IMR-90 (cell line): ENCODE measurements at regions not wholly inside any gene's neighbourhood (a gene's known extent, or its start where the extent isn't known, plus 50 kb on each side); places are given as distances from the start of the nearest gene placed in this dataset.

Experiments used
- ATAC-seq: fragments of 200-7000 bp; cut with Tn5 transposase; 2 replicates; pipeline ENCODE4 v1.9.1; 2020; ENCODE audit warnings: low read depth, mild to moderate bottlenecking, moderate library complexity
- BruUV-seq: library from RNA; stranded (reverse); fragments of 400-500 nt; replicated peaks from 2 replicates; lab custom pipeline; 2021; lab: Mats Ljungman, UMichigan
- CTCF ChIA-PET: fragments of 300-600 bp; formaldehyde crosslinking; extraction: SDS; loops from one replicate; lab custom pipeline; 2021; ENCODE audit warnings: antibody characterized with exemption; lab: Yijun Ruan, JAX
- POLR2A ChIA-PET: fragments of 300-600 bp; sonication (Branson Sonifier 250); formaldehyde crosslinking; loops from one replicate; lab custom pipeline; 2022; ENCODE audit warnings: antibody characterized with exemption; ENCODE audit not compliant: unreplicated experiment; lab: Charles Lee
- DNase-seq: peaks from one replicate; pipeline ENCODE4 v3.0.0; 2013
- H2AFZ ChIP-seq: replicated peaks from 2 replicates; pipeline ENCODE3; 2013; ENCODE audit warnings: low read length, mild to moderate bottlenecking; ENCODE audit not compliant: poor library complexity
- H2AK5ac ChIP-seq: 2 replicates; pipeline ENCODE4 v1.6.1; 2013; ENCODE audit warnings: low read depth, low read length, inconsistent platforms
- H2AK9ac ChIP-seq: replicated peaks from 2 replicates; pipeline ENCODE3; 2013; ENCODE audit warnings: mild to moderate bottlenecking, low read depth, low read length, moderate library complexity; ENCODE audit not compliant: poor library complexity
- H2BK120ac ChIP-seq: 2 replicates; pipeline ENCODE4 v1.6.1; 2013; ENCODE audit warnings: low read depth, low read length, inconsistent platforms
- H2BK15ac ChIP-seq: 3 replicates; pipeline ENCODE4 v1.6.1; 2013; ENCODE audit warnings: low read depth, low read length, inconsistent platforms
- H2BK20ac ChIP-seq: 2 replicates; pipeline ENCODE4 v1.6.1; 2013; ENCODE audit warnings: low read depth, mild to moderate bottlenecking, inconsistent platforms, low read length, moderate library complexity
- H2BK5ac ChIP-seq: 2 replicates; pipeline ENCODE4 v1.6.1; 2013; ENCODE audit warnings: mild to moderate bottlenecking, low read depth, low read length, inconsistent platforms; ENCODE audit not compliant: poor library complexity, severe bottlenecking
- H3K14ac ChIP-seq: replicated peaks from 2 replicates; pipeline ENCODE4 v1.6.1; 2013; ENCODE audit warnings: low read depth, low read length, inconsistent platforms
- H3K18ac ChIP-seq: 2 replicates; pipeline ENCODE4 v1.6.1; 2013; ENCODE audit warnings: low read depth, low read length, control low read depth
- H3K23ac ChIP-seq: 2 replicates; pipeline ENCODE4 v1.6.1; 2013; ENCODE audit warnings: low read depth, low read length, inconsistent platforms
- H3K27ac ChIP-seq: 2 replicates; pipeline ENCODE4 v1.5.1; 2013; ENCODE audit warnings: mild to moderate bottlenecking, control low read depth, low read length; ENCODE audit not compliant: insufficient read depth
- H3K27me3 ChIP-seq: 2 replicates; pipeline ENCODE4 v1.6.1; 2013; ENCODE audit warnings: low read length; ENCODE audit not compliant: control insufficient read depth, insufficient read depth
- H3K36me3 ChIP-seq: 2 replicates; pipeline ENCODE4 v1.6.1; 2013; ENCODE audit warnings: low read length, mixed read lengths; ENCODE audit not compliant: control insufficient read depth, insufficient read depth
- H3K4ac ChIP-seq: 2 replicates; pipeline ENCODE4 v1.6.1; 2013; ENCODE audit warnings: low read depth, low read length, inconsistent platforms
- H3K4me1 ChIP-seq: 2 replicates; pipeline ENCODE4 v1.6.1; 2013; ENCODE audit warnings: low read length, mixed read lengths; ENCODE audit not compliant: control insufficient read depth, insufficient read depth
- H3K4me2 ChIP-seq: 2 replicates; pipeline ENCODE4 v1.6.1; 2013; ENCODE audit warnings: low read depth, mild to moderate bottlenecking, control low read depth, low read length, moderate library complexity
- H3K4me3 ChIP-seq: 2 replicates; pipeline ENCODE4 v1.5.1; 2013; ENCODE audit warnings: low read depth, mild to moderate bottlenecking, control low read depth, low read length, moderate library complexity; ENCODE audit not compliant: insufficient read depth
- H3K56ac ChIP-seq: 2 replicates; pipeline ENCODE4 v1.6.1; 2013; ENCODE audit warnings: low read length, inconsistent platforms; ENCODE audit not compliant: insufficient read depth; ENCODE audit errors: extremely low read depth
- H3K79me1 ChIP-seq, 2 experiments: 2 replicates each; pipeline ENCODE4 v1.6.1; 2013; ENCODE audit warnings: low read length in 2 of 2, inconsistent platforms in 1 of 2, low read depth in 1 of 2
- H3K9ac ChIP-seq: 2 replicates; pipeline ENCODE4 v1.6.1; 2013; ENCODE audit warnings: low read depth, low read length, control low read depth
- H3K9me1 ChIP-seq: 2 replicates; pipeline ENCODE4 v1.6.1; 2013; ENCODE audit warnings: low read length, inconsistent platforms; ENCODE audit not compliant: insufficient read depth
- H3K9me3 ChIP-seq: 2 replicates; pipeline ENCODE4 v1.6.1; 2013; ENCODE audit warnings: low read length; ENCODE audit not compliant: control insufficient read depth, insufficient read depth
- H4K20me1 ChIP-seq: 2 replicates; pipeline ENCODE4 v1.6.1; 2013; ENCODE audit warnings: low read length, inconsistent platforms; ENCODE audit not compliant: insufficient read depth
- H4K5ac ChIP-seq: 2 replicates; pipeline ENCODE4 v1.6.1; 2013; ENCODE audit warnings: mild to moderate bottlenecking, low read depth, low read length, control low read depth
- H4K8ac ChIP-seq, 2 experiments: 2 replicates each; pipeline ENCODE4 v1.6.1; 2013; ENCODE audit warnings: low read depth in 2 of 2, low read length in 2 of 2, control low read depth in 1 of 2, inconsistent platforms in 1 of 2
- H4K91ac ChIP-seq: 2 replicates; pipeline ENCODE4 v1.6.1; 2013; ENCODE audit warnings: low read depth, low read length, inconsistent platforms; ENCODE audit not compliant: insufficient read depth
- CEBPB ChIP-seq: IDR thresholded peaks from 2 replicates; pipeline ENCODE4 v1.6.1; 2012; ENCODE audit warnings: low read depth, low read length, improper control_type of control experiment
- CHD1 ChIP-seq: IDR thresholded peaks from 2 replicates; pipeline ENCODE4 v1.6.1; 2012; ENCODE audit warnings: low read depth, low read length, improper control_type of control experiment
- ELK1 ChIP-seq: fragments of 150-350 bp; IDR thresholded peaks from 2 replicates; pipeline ENCODE4 v1.6.1; 2016; ENCODE audit warnings: low read depth, mild to moderate bottlenecking, low read length, moderate library complexity, borderline replicate concordance
- FOS ChIP-seq: fragments of 150-350 bp; IDR thresholded peaks from 2 replicates; pipeline ENCODE4 v1.6.1; 2016; ENCODE audit warnings: low read depth, low read length
- MAFK ChIP-seq: IDR thresholded peaks from 2 replicates; pipeline ENCODE4 v1.6.1; 2012; ENCODE audit warnings: low read depth, low read length, improper control_type of control experiment
- MAZ ChIP-seq: IDR thresholded peaks from 2 replicates; pipeline ENCODE4 v1.6.1; 2012; ENCODE audit warnings: low read depth, mild to moderate bottlenecking, low read length, improper control_type of control experiment, moderate library complexity, borderline replicate concordance
- NFE2L2 ChIP-seq: fragments of 150-350 bp; IDR thresholded peaks from 2 replicates; pipeline ENCODE4 v1.6.1; 2016; ENCODE audit warnings: low read depth, mild to moderate bottlenecking, low read length
- POLR2A ChIP-seq: IDR thresholded peaks from 2 replicates; pipeline ENCODE4 v1.6.1; 2012; ENCODE audit warnings: mild to moderate bottlenecking, low read depth, low read length
- RAD21 ChIP-seq: IDR thresholded peaks from 2 replicates; pipeline ENCODE4 v1.6.1; 2012; ENCODE audit warnings: low read length, improper control_type of control experiment
- RCOR1 ChIP-seq: IDR thresholded peaks from 2 replicates; pipeline ENCODE4 v1.6.1; 2012; ENCODE audit warnings: mild to moderate bottlenecking, low read length, improper control_type of control experiment; ENCODE audit not compliant: insufficient replicate concordance
- RFX5 ChIP-seq: IDR thresholded peaks from 2 replicates; pipeline ENCODE4 v1.8.0; 2012; ENCODE audit warnings: low read depth, mild to moderate bottlenecking, low read length, moderate library complexity
- SMC3 ChIP-seq: fragments of 150-350 bp; IDR thresholded peaks from 2 replicates; pipeline ENCODE4 v1.6.1; 2016; ENCODE audit warnings: low read depth, mild to moderate bottlenecking, antibody characterized with exemption, low read length, moderate library complexity
- USF2 ChIP-seq: fragments of 150-350 bp; IDR thresholded peaks from 2 replicates; pipeline ENCODE4 v1.6.1; 2017; ENCODE audit warnings: mild to moderate bottlenecking, antibody characterized with exemption, low read length, low read depth
- WGBS, 2 experiments: methylation state at CpG; one replicate each; pipeline versions ENCODE4 v1.1.5 to v1.1.7; 2013; ENCODE audit warnings: missing lambda C conversion rate in 2 of 2; ENCODE audit not compliant: insufficient read length in 1 of 2; ENCODE audit errors: extremely low coverage in 2 of 2; 5-methylcytosine and 5-hydroxymethylcytosine counted together
- dilution Hi-C: fragments of 300-500 bp; cut with HindIII; formaldehyde crosslinking; loops from one replicate; pipeline ENCODE4 v1.14.3; 2018; ENCODE audit warnings: low sequenced_read_pairs; ENCODE audit not compliant: unreplicated experiment
- in situ Hi-C: fragments of 300-500 bp; cut with MboI; formaldehyde crosslinking; loops from 3 replicates; pipeline ENCODE4 v1.14.3; 2019; ENCODE audit warnings: low sequenced_read_pairs, inconsistent platforms, mixed read lengths
- intact Hi-C: fragments of 100-400 bp; cut with micrococcal nuclease; formaldehyde crosslinking; loops from 2 replicates; pipeline ENCODE4 v1.10.0; 2022

- ATAC-seq = no peak
Measured at GRCh38 chr10:120799849-120800248, 51.3 kb upstream of the WDR11 start.

More at GRCh38 chr10:120799849-120800248, 51.3 kb upstream of the WDR11 start:
- H3K27ac ChIP-seq = no peak overlapping the region
- no peak for DNase-seq
- H3K36me3 ChIP-seq = no peaks in the 10 kb centered on the region
- no peak overlapping the region for H3K4me2 ChIP-seq
- dilution Hi-C loops (no loop called here), intact Hi-C loops (no loop called here), in situ Hi-C loops (no loop called here)
- no TSS peak for BruUV-seq
- H3K79me1 ChIP-seq = no peaks in the 10 kb centered on the region
- H3K23ac ChIP-seq = no peak overlapping the region
- no peak overlapping the region for H2AK9ac ChIP-seq
- H3K18ac ChIP-seq = no peak overlapping the region
- no peak overlapping the region for H4K5ac ChIP-seq
- H2AFZ ChIP-seq = no peak overlapping the region
- H3K4ac ChIP-seq = no peak overlapping the region
- H3K14ac ChIP-seq = no peak overlapping the region
- no peaks in the 10 kb centered on the region for H3K27me3 ChIP-seq
- H4K8ac ChIP-seq = no peak overlapping the region
- no peak overlapping the region for H2AK5ac ChIP-seq
- no peak overlapping the region for H3K4me3 ChIP-seq
- H2BK15ac ChIP-seq = no peak overlapping the region
- TF ChIP-seq POLR2A (no peak), CHD1 (no peak), RFX5 (no peak), SMC3 (no peak), RCOR1 (no peak), RAD21 (no peak), MAFK (no peak), USF2 (no peak), CEBPB (no peak), FOS (no peak), MAZ (no peak), ELK1 (no peak), NFE2L2 (no peak)
- WGBS, 2 experiments = no CpG with 5 or more reads among the region's 2 CpGs
- 0 out of 2 replicates have a peak, but pooled peaks cover 2% of the 10 kb centered on the region for H3K9me3 ChIP-seq
- no peak overlapping the region for H2BK5ac ChIP-seq
- H3K9ac ChIP-seq = no peak overlapping the region
- H3K4me1 ChIP-seq = no peaks in the 10 kb centered on the region
- POLR2A ChIA-PET = no interaction called here
- CTCF ChIA-PET = no interaction called here
- H4K20me1 ChIP-seq = no peaks in the 10 kb centered on the region
- no peak overlapping the region for H2BK20ac ChIP-seq
- H3K9me1 ChIP-seq = no peaks in the 10 kb centered on the region
- no peak overlapping the region for H3K56ac ChIP-seq
- H4K91ac ChIP-seq = no peak overlapping the region
- no peak overlapping the region for H2BK120ac ChIP-seq
